Keratinocyte (primary cell): ENCODE measurements at regions not wholly inside any gene's neighbourhood (a gene's known extent, or its start where the extent isn't known, plus 50 kb on each side); places are given as distances from the start of the nearest gene placed in this dataset.

Source experiments
- DNase-seq: peaks from one replicate; pipeline ENCODE4 v3.0.0-alpha.2; 2011; ENCODE audit warnings: low read depth, missing footprints, low spot score
- FAIRE-seq: peaks from 2 replicates; lab custom pipeline; 2011; peaks lifted over from hg19 to GRCh38; lab: Jason Lieb, UNC
- H2AFZ ChIP-seq: 2 replicates; pipeline ENCODE4 v1.6.0; 2012; ENCODE audit warnings: low read length, control low read depth, inconsistent platforms; ENCODE audit not compliant: control insufficient read depth
- H3K27ac ChIP-seq: 2 replicates; pipeline ENCODE4 v1.5.1; 2011; ENCODE audit warnings: low read length; ENCODE audit not compliant: control insufficient read depth, insufficient read depth
- H3K27me3 ChIP-seq: 3 replicates; pipeline ENCODE4 v1.6.0; 2011; ENCODE audit warnings: low read length; ENCODE audit not compliant: control insufficient read depth, insufficient read depth; ENCODE audit errors: extremely low read depth
- H3K36me3 ChIP-seq, 2 experiments: 2 replicates in 1 of 2; 3 replicates in 1 of 2; pipeline ENCODE4 v1.5.1; 2011; ENCODE audit warnings: low read length in 2 of 2, mild to moderate bottlenecking in 1 of 2; ENCODE audit not compliant: control insufficient read depth in 2 of 2, insufficient read depth in 2 of 2; ENCODE audit errors: extremely low read depth in 1 of 2
- H3K4me1 ChIP-seq: 3 replicates; pipeline ENCODE4 v1.5.1; 2011; ENCODE audit warnings: low read length; ENCODE audit not compliant: control insufficient read depth, insufficient read depth; ENCODE audit errors: extremely low read depth
- H3K4me2 ChIP-seq: 3 replicates; pipeline ENCODE4 v1.6.0; 2011; ENCODE audit warnings: low read depth, low read length; ENCODE audit not compliant: control insufficient read depth, insufficient read depth; ENCODE audit errors: extremely low read depth
- H3K4me3 ChIP-seq, 3 experiments: fragments of 200-600 bp in 1 of 3; sonication (generic) in 1 of 3; 2 replicates in 2 of 3; 3 replicates in 1 of 3; pipeline ENCODE4 v1.5.1; 2011 to 2016; ENCODE audit warnings: low read length in 3 of 3, mild to moderate bottlenecking in 3 of 3, control low read depth in 2 of 3, inconsistent platforms in 1 of 3, low read depth in 1 of 3, mixed read lengths in 1 of 3, mixed run types in 1 of 3, moderate library complexity in 1 of 3; ENCODE audit not compliant: control insufficient read depth in 2 of 3, insufficient read depth in 2 of 3; ENCODE audit errors: extremely low read depth in 1 of 3
- H3K79me2 ChIP-seq: 2 replicates; pipeline ENCODE4 v1.6.0; 2012; ENCODE audit warnings: low read length; ENCODE audit not compliant: control insufficient read depth, insufficient read depth
- H3K9ac ChIP-seq: 3 replicates; pipeline ENCODE4 v1.6.0; 2011; ENCODE audit warnings: low read length; ENCODE audit not compliant: control insufficient read depth, insufficient read depth; ENCODE audit errors: extremely low read depth
- H3K9me1 ChIP-seq: 3 replicates; pipeline ENCODE4 v1.6.0; 2011; ENCODE audit warnings: low read length; ENCODE audit not compliant: control insufficient read depth, insufficient read depth; ENCODE audit errors: extremely low read depth
- H3K9me3 ChIP-seq: 2 replicates; pipeline ENCODE4 v1.5.1; 2012; ENCODE audit warnings: low read depth, low read length; ENCODE audit not compliant: control insufficient read depth
- H4K20me1 ChIP-seq: 3 replicates; pipeline ENCODE4 v1.6.0; 2011; ENCODE audit warnings: low read length; ENCODE audit not compliant: control insufficient read depth, insufficient read depth; ENCODE audit errors: extremely low read depth
- CTCF ChIP-seq, 3 experiments: IDR thresholded peaks in 1 of 3; conservative IDR thresholded peaks in 1 of 3; optimal IDR thresholded peaks in 1 of 3; 2 replicates in 2 of 3; 3 replicates in 1 of 3; pipeline versions ENCODE3 to v1.5.1; 2011; ENCODE audit warnings: low read length in 3 of 3, mild to moderate bottlenecking in 3 of 3, moderate library complexity in 2 of 3, control low read depth in 1 of 3, inconsistent platforms in 1 of 3; ENCODE audit not compliant: insufficient read depth in 2 of 3; ENCODE audit errors: extremely low read depth in 1 of 3
- EZH2 ChIP-seq: IDR thresholded peaks from one replicate; pipeline ENCODE4 v1.6.1; 2012; ENCODE audit warnings: inconsistent platforms, mild to moderate bottlenecking, low read length, moderate library complexity
- dilution Hi-C: fragments of 300-500 bp; cut with MboI; formaldehyde crosslinking; loops from one replicate; pipeline ENCODE4 v1.7.0; 2020; ENCODE audit warnings: low sequenced_read_pairs; ENCODE audit not compliant: extremely low pct_ligation_motif_present

GRCh38 chr3:1808590-1808989 lies 290.1 kb upstream of the CNTN4 start:
- H3K9ac ChIP-seq = no peak overlapping the region
- no peaks in the 10 kb centered on the region for H4K20me1 ChIP-seq
- H3K79me2 ChIP-seq = no peaks in the 10 kb centered on the region
- no peak overlapping the region for H3K4me3 ChIP-seq
- H3K27me3 ChIP-seq = no peaks in the 10 kb centered on the region
- TF ChIP-seq CTCF (optimal IDR thresholded peaks at IDR 0.05 in 1 of 3, IDR thresholded peaks at IDR 0.05 in 1 of 3, conservative IDR thresholded peaks at IDR 0.05 in 1 of 3; ENCODE audit: extremely low read depth in 1 of 3, insufficient read depth in 2 of 3, low read length in 3 of 3) = no peak
- TF ChIP-seq EZH2 = no peak
- FAIRE-seq = no peak
- no peak overlapping the region for H3K4me2 ChIP-seq
- no peak overlapping the region for H3K27ac ChIP-seq
- H3K4me1 ChIP-seq = no peaks in the 10 kb centered on the region
- DNase-seq = no peak
- H3K36me3 ChIP-seq = no peaks in the 10 kb centered on the region
- dilution Hi-C loops = no loop called here
- H3K9me3 ChIP-seq = no peaks in the 10 kb centered on the region
- H3K9me1 ChIP-seq = no peaks in the 10 kb centered on the region
- no peak overlapping the region for H2AFZ ChIP-seq

GRCh38 chr3:1823867-1824266 lies 274.8 kb upstream of the CNTN4 start:
- no peak overlapping the region for H3K4me2 ChIP-seq
- H3K9ac ChIP-seq = no peak overlapping the region
- no peak overlapping the region for H3K4me3 ChIP-seq
- DNase-seq = no peak
- TF ChIP-seq CTCF (optimal IDR thresholded peaks at IDR 0.05 in 1 of 3, IDR thresholded peaks at IDR 0.05 in 1 of 3, conservative IDR thresholded peaks at IDR 0.05 in 1 of 3; ENCODE audit: extremely low read depth in 1 of 3, insufficient read depth in 2 of 3, low read length in 3 of 3) (no peak), EZH2 (no peak)
- H3K9me1 ChIP-seq = no peaks in the 10 kb centered on the region
- H3K79me2 ChIP-seq = no peaks in the 10 kb centered on the region
- no peaks in the 10 kb centered on the region for H3K27me3 ChIP-seq
- H3K4me1 ChIP-seq = no peaks in the 10 kb centered on the region
- no peaks in the 10 kb centered on the region for H4K20me1 ChIP-seq
- H2AFZ ChIP-seq = no peak overlapping the region
- no peak for FAIRE-seq
- no peaks in the 10 kb centered on the region for H3K9me3 ChIP-seq
- H3K27ac ChIP-seq = no peak overlapping the region
- no peaks in the 10 kb centered on the region for H3K36me3 ChIP-seq
- dilution Hi-C loops = no loop called here
